ENCODE measurements at regions not wholly inside any gene's neighbourhood (a gene's known extent, or its start where the extent isn't known, plus 50 kb on each side); places are given as distances from the start of the nearest gene placed in this dataset.

DNA sequence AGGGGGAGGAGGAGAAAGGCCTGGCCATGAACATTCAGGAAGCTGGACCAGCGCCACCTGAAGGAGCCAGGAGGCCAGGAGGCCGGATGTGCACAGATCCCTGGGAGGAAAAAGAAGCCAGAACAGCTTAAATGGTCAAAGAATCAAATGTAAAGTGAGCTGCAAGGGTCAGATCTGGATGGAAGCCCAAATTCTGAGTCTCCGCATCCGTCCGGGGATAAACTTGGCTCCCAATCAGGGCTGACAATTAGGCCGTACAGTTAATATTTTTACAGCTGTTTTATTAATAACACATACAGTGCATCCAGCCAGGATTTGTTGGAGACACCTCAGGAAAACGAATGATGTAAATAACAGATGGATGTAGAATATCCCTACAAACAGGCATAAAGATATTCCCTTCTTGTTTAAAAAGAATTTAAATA, 495.1 kb upstream of the TCF4 start:
- H3K36me3 Mint-ChIP-seq (ENCODE audit: insufficient read depth), result no peaks in the 10 kb centered on the region
- no peak overlapping the region for H3K4me3 Mint-ChIP-seq (ENCODE audit: low read depth)
- TF ChIP-seq, protein P1, sequence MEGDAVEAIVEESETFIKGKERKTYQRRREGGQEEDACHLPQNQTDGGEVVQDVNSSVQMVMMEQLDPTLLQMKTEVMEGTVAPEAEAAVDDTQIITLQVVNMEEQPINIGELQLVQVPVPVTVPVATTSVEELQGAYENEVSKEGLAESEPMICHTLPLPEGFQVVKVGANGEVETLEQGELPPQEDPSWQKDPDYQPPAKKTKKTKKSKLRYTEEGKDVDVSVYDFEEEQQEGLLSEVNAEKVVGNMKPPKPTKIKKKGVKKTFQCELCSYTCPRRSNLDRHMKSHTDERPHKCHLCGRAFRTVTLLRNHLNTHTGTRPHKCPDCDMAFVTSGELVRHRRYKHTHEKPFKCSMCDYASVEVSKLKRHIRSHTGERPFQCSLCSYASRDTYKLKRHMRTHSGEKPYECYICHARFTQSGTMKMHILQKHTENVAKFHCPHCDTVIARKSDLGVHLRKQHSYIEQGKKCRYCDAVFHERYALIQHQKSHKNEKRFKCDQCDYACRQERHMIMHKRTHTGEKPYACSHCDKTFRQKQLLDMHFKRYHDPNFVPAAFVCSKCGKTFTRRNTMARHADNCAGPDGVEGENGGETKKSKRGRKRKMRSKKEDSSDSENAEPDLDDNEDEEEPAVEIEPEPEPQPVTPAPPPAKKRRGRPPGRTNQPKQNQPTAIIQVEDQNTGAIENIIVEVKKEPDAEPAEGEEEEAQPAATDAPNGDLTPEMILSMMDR (IDR thresholded peaks at IDR 0.05; ENCODE audit: unreplicated experiment), result no peak
- no peak overlapping the region for H3K27ac Mint-ChIP-seq
- H3K27me3 Mint-ChIP-seq, result no peaks in the 10 kb centered on the region
- H3K4me1 Mint-ChIP-seq (ENCODE audit: low read depth), result peaks cover 4% of the 10 kb centered on the region
- no peak for DNase-seq (ENCODE audit: low spot score, unreplicated experiment)
- no peaks in the 10 kb centered on the region for H3K9me3 Mint-ChIP-seq (ENCODE audit: low read depth)

DNA sequence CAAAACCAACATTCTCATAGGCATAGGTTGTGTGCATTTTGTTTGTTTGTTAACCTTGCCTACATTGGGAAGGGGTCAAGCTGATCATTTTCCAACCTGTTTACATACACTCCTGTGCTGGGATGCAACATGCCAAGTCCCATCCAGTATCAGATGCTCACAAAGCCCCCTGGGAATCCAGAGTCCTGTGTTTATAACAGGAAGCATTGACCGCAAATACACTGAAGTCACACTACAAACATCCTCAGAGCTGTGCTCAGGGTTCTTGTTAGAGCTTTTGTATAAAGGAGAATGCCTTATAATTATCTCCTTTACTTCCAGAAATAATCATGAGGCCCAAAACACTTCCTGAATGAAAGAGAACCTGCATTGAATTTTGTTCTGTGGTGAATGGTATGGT, 488.7 kb upstream of the TCF4 start:
- no peak overlapping the region for H3K27ac Mint-ChIP-seq
- peaks cover 2% of the 10 kb centered on the region for H3K36me3 Mint-ChIP-seq (ENCODE audit: insufficient read depth)
- TF ChIP-seq, protein P1 (IDR thresholded peaks at IDR 0.05; ENCODE audit: unreplicated experiment), result no peak

GRCh38 chr18:56068701-56069100, 480.7 kb upstream of the TCF4 start:
- no peak overlapping the region for H3K4me3 Mint-ChIP-seq (ENCODE audit: low read depth)
- no peaks in the 10 kb centered on the region for H3K4me1 Mint-ChIP-seq (ENCODE audit: low read depth)
- no peaks in the 10 kb centered on the region for H3K27me3 Mint-ChIP-seq
- DNase-seq (ENCODE audit: low spot score, unreplicated experiment), result no peak
- peaks cover 7% of the 10 kb centered on the region for H3K9me3 Mint-ChIP-seq (ENCODE audit: low read depth)
- peaks cover 2% of the 10 kb centered on the region for H3K36me3 Mint-ChIP-seq (ENCODE audit: insufficient read depth)
- no peak overlapping the region for H3K27ac Mint-ChIP-seq
- TF ChIP-seq, protein P1 (IDR thresholded peaks at IDR 0.05; ENCODE audit: unreplicated experiment), result no peak

More for the DNA sequence above, 488.7 kb upstream of the TCF4 start:
- no peak for DNase-seq (ENCODE audit: low spot score, unreplicated experiment)
- H3K4me3 Mint-ChIP-seq (ENCODE audit: low read depth), result no peak overlapping the region
- no peaks in the 10 kb centered on the region for H3K4me1 Mint-ChIP-seq (ENCODE audit: low read depth)
- H3K27me3 Mint-ChIP-seq, result no peaks in the 10 kb centered on the region
- H3K9me3 Mint-ChIP-seq (ENCODE audit: low read depth), result peaks cover 9% of the 10 kb centered on the region

DNA sequence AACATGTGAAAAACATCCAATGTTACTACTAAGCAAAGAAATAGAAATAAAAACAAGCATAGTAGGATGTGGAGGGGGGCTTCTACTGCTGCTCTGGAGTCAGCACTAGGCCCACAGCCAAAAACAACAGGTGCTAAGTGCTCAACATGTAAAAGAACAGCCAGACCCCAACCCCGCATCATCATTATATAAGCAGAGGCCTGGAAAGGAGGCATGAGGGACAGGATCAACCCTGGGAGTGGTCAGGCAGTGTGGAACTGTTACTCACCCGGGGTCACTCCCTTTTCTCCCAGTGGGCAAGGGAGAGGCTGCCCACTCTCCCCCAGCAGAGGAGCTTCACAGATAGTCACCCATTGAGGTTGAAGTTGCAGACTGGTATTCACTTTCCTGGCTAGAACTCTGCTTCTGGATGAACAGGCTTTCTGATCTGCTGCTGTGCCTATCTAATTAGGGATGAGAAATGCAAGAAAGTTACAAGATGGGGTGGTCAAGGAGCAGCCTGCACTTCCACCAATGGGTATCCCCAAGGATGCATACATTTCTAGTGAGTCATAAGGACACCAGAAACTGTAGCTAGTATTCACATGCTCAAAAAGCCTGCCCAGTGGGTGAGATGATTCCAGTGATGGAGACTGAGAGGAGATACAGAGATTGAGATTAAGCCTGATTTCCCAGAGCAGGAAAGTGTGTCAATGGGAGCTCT, 480.1 kb upstream of the TCF4 start:
- peaks cover 2% of the 10 kb centered on the region for H3K36me3 Mint-ChIP-seq (ENCODE audit: insufficient read depth)
- no peak overlapping the region for H3K27ac Mint-ChIP-seq
- H3K4me1 Mint-ChIP-seq (ENCODE audit: low read depth), result no peaks in the 10 kb centered on the region
- no peaks in the 10 kb centered on the region for H3K27me3 Mint-ChIP-seq
- no peak for DNase-seq (ENCODE audit: low spot score, unreplicated experiment)
- TF ChIP-seq, protein P1 (IDR thresholded peaks at IDR 0.05; ENCODE audit: unreplicated experiment), result no peak
- H3K9me3 Mint-ChIP-seq (ENCODE audit: low read depth), result peaks cover 7% of the 10 kb centered on the region
- no peak overlapping the region for H3K4me3 Mint-ChIP-seq (ENCODE audit: low read depth)

- no peak for DNase-seq (ENCODE audit: low spot score, unreplicated experiment)
- no peaks in the 10 kb centered on the region for H3K27me3 Mint-ChIP-seq
- no peak overlapping the region for H3K4me3 Mint-ChIP-seq (ENCODE audit: low read depth)
- no peak overlapping the region for H3K27ac Mint-ChIP-seq
- TF ChIP-seq, protein P1 (IDR thresholded peaks at IDR 0.05; ENCODE audit: unreplicated experiment), result no peak
- no peaks in the 10 kb centered on the region for H3K4me1 Mint-ChIP-seq (ENCODE audit: low read depth)
- peaks cover 6% of the 10 kb centered on the region for H3K9me3 Mint-ChIP-seq (ENCODE audit: low read depth)
- peaks cover 2% of the 10 kb centered on the region for H3K36me3 Mint-ChIP-seq (ENCODE audit: insufficient read depth)
Measured at GRCh38 chr18:56067214-56067894, 479.4 kb upstream of the TCF4 start.

Data from progenitor cell of endocrine pancreas (in vitro differentiated cells).